A673 (cell line): ENCODE measurements at regions not wholly inside any gene's neighbourhood (a gene's known extent, or its start where the extent isn't known, plus 50 kb on each side); places are given as distances from the start of the nearest gene placed in this dataset.

ENCODE experiments used
- CTCF ChIP-seq: fragments of 300-800, 200-600 bp; sonication (generic); conservative IDR thresholded peaks from 2 replicates; pipeline ENCODE4 v1.5.1; 2017; ENCODE audit warnings: low read depth, mild to moderate bottlenecking, antibody characterized with exemption, low read length, moderate library complexity, mixed read lengths
- EZH2 ChIP-seq: fragments of 200-600 bp; sonication (generic); IDR thresholded peaks from 2 replicates; pipeline ENCODE4 v1.6.1; 2017; ENCODE audit warnings: borderline replicate concordance, low read depth, mild to moderate bottlenecking, mixed read lengths, antibody characterized with exemption, low read length; ENCODE audit not compliant: poor library complexity, severe bottlenecking

GRCh38 chr6:163943607-163944385 is 529.3 kb downstream of the QKI start:
- TF ChIP-seq CTCF (no peak), EZH2 (no peak)
